Limb (tissue), 2 donors: ENCODE measurements at regions not wholly inside any gene's neighbourhood (a gene's known extent, or its start where the extent isn't known, plus 50 kb on each side); places are given as distances from the start of the nearest gene placed in this dataset.
A peak's percentile ranks its signal among the peaks of the same experiment; 100 is the strongest.
"Not testable (repeated sequence)": the region's sequence is repeated elsewhere in the genome, so short reads cannot be mapped to it uniquely, and the experiment has no call there.

ENCODE experiments used
- DNase-seq, 2 donors: peaks; one replicate each; pipeline ENCODE4 v3.0.0-alpha.2; 2016; ENCODE audit errors: extremely low spot score in 2 of 2

GRCh38 chr6:130711641-130712040, 115.6 kb upstream of the SMLR1 start:
- DNase-seq, result not testable (repeated sequence)

DNA sequence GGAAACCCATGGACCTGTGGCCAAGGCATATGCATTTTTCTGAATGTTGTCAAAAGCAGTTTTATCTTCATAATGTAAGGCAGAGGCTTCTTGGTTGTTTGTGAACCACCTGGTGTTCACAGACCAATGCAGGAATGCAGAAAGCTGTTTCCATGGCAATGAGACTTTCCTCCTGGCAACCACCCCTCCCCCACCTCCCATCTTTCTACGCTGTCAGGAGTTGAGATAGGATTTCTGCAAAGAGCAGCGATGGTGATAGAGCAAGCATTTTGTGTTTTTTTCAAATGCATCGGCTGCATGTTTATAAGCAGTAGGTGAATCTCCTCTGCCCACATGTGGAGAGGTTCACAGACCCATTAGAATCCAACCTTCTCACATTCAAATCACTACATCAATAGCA, 114.1 kb upstream of the SMLR1 start:
- DNase-seq, result peak; percentile 21 to 67

DNA sequence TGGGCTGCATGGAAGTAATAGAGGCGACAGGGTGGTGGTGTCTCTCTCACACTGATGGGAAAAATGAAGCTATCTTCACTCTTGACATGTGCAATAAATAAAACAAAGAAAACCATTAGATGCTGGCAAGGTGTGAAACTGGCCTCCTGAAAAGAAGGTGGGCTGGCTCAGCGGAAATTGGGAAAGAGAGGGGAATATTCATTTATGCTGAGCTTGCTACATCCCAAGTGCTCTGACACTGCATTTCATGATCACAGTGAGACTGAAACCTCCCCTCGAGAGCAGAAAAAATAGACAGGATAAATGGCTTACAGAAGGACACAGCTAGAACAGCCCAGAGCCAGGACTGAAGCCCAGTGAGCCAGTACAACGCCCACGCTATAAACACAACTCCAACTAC, 112.1 kb upstream of the SMLR1 start:
- no peak for DNase-seq

DNA sequence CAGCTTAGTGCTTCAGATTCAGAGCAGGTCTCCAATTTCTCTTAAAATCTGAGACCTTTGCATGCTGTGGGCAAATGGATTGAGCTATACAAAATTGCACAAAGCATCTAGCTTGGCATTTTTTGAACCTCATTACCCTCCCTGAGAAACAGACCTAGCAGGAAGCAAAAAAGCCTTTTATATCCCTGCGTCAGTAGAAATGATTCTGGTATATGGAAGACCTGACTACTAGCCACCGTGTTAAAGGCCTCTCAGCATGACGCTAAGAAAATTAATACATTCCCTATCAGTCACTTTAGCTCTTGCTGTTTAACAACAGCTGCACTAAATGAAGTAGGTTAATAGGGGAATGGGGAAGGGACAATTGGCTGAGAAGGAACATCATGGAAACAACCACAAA, 110.7 kb upstream of the SMLR1 start:
- DNase-seq, result no peak

DNA sequence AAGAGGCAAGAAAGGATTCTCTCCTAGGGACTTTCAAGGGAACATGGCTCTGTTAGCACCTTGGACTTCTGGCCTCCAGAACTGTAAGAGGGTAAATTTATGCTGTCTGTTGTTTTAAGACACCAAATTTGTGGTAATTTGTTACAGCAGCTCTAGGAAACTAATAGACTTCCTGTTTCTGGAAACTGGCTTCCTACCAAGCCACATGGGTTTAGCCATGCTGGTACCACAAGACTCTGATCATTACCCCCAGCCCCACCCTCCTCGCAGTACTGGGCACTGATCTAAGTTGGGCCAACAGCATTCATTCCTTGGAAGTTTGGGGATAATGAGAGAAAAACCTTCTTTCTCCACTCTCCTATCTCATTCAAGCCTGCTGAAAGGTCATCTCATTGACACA, 109.5 kb upstream of the SMLR1 start:
- DNase-seq, result no peak

DNA sequence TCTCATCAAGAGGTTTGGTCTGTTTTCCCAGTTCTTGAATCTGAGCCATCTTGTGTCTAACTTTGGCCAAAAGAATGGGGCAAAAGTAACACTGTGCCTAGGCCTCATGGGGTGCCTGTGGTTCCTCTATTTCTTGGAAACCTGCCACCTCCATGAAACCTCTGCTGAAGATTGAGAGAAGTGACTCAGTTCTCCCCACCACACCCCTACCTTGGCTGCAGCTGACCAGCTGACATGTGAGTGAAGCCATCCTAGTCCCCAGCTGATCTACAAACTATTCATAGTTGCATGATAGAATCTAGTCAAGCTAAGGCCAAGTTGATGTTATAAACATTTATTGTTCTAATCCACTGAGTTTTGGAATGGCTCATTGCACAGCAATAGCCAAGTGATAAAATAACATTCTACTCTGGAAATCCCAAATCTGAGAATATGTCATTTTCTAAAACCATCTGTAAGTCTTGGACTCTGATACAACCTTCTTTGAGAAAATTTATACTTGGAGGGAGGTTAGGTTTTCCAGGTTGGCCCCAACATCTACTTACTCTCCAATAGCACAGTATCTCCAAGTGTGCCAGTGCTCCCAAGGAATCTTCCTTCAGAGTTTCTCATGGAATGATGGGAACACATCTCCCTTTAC, 107.0 kb upstream of the SMLR1 start:
- DNase-seq, result no peak

DNA sequence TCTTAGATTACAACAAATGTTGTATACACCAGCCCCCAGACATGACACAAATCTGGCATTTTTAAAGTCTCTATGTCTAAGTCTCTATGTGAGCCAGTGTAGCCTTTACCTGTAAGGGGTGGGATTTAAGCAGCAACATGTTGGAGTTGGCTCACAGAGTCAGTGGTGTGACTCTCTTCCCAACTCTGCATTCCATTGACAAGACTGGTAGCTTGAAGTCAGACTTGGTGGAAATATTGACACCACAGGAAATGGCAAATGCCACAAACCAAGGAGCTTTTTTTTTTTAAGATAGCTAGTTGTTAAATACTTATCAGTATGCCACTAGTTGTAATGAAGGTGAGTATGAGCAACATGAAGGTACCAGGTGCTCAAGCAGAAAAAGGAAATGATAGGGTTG, 103.1 kb upstream of the SMLR1 start:
- no peak for DNase-seq

DNA sequence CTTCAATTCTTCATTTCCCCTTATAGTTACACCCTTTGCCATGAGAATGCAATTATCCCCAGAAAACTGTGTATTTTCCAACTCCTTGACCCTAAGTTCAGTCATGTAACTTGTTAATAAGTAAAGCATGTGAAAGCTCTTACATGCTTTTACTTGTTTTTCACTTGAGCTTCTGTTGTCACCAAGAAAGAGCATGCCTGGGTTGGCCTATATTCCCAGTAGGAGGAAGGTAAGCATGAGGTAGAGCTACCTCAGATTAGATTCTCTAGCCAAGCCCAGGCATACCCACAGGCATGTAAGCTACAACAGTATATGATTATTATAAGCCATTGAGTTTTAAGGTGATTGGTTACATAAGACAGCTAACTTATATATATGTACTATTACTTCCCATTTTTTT, 101.7 kb upstream of the SMLR1 start:
- no peak for DNase-seq

DNA sequence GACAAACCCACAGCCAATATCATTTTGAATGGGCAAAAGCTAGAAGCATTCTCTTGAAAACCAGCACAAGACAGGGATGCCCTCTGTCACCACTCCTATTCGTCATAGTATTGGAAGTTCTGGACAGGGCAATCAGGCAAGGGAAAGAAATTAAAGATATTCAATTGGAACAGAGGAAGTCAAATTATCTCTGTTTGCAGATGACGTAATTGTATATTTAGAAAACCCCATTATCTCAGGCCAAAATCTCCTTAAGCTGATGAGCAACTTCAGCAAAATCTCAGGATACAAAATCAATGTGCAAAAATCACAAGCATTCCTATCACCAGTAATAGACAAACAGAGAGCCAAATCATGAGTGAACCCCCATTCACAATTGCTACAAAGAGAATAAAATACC, 99.1 kb upstream of the SMLR1 start:
- not testable (repeated sequence) for DNase-seq

- DNase-seq, result no peak
Observed at GRCh38 chr6:130730600-130730999, 96.6 kb upstream of the SMLR1 start.

DNA sequence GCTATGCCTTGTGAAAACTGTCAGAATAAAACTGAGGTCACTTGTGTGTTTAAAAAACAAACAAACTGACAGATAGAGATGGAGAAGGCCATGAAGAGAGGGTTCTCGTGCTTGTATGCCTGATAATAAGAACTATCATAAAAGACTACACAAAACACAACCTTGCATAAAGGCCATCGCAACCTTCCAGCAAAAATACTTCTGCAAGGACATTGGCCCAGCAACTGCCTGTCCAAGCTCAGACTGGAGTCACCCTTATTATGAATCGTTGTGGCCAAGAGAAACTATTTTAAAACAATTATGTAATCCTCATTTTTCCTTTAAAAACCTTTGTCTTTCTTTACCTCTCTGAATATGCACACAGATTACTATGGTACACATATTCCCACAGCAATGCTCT, 93.0 kb upstream of the SMLR1 start:
- no peak for DNase-seq

DNA sequence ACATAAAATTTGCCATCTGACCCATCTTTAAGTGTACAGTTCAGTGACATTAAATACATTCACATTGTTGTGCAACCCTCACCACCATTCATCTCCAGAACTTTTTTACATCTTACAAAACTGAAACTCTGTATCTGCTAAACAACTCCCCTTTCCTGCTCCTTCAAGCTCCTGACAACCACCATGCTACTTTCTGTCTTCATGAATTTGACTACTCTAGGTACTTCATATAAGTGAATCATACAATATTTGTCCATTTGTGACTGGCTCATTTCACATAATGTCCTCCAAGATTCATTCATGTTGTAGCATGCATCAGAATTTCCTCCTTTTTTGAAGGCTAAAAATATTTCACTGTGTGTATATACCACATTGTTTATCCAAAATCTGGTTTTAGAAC, 86.9 kb upstream of the SMLR1 start:
- DNase-seq, result no peak

GRCh38 chr6:130742131-130742681, 85.0 kb upstream of the SMLR1 start:
- no peak for DNase-seq

DNA sequence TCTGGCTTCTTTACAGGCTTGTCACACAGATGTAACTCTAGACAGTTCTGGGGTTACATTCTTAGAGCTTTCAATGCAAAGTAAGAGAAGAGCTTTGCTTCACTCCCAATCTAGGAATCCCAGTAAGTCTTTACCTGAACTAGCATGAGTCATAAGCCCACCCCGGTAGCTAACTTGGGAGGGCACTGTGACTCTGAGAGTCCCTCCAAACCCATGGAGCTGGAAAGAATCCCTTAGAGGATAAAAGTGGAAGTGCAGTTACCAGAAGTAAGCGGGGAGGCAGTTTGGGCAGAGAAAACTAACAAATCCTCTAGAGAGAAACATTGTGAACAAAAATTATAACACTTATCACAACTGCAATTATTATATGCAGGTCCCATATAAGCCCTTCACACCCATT, 84.0 kb upstream of the SMLR1 start:
- no peak for DNase-seq

GRCh38 chr6:130744576-130745366, 82.4 kb upstream of the SMLR1 start:
- DNase-seq, result no peak

- DNase-seq, result no peak
Observed at GRCh38 chr6:130748041-130748440, 79.2 kb upstream of the SMLR1 start.

DNA sequence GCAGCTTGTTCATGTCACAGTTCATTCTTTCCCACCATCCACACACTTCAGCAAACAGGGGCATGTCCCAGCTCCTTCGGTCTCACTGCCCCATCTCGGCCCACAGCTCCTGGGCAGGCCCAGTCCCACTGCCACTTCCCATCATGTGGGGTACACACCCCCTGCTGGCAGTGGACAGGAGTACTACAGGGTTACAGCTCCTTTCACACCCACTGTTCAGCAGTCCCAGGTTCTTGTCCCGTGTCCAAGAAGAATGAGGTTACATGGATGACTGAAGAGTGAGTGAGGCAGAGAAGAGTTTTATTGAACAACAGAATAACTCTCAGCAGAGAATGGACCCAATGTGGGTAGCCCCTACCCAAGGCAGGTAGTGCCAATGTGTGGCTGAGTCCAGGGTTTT, 77.8 kb upstream of the SMLR1 start:
- no peak for DNase-seq

- no peak for DNase-seq
Observed at GRCh38 chr6:130752267-130752666, 74.9 kb upstream of the SMLR1 start.

DNA sequence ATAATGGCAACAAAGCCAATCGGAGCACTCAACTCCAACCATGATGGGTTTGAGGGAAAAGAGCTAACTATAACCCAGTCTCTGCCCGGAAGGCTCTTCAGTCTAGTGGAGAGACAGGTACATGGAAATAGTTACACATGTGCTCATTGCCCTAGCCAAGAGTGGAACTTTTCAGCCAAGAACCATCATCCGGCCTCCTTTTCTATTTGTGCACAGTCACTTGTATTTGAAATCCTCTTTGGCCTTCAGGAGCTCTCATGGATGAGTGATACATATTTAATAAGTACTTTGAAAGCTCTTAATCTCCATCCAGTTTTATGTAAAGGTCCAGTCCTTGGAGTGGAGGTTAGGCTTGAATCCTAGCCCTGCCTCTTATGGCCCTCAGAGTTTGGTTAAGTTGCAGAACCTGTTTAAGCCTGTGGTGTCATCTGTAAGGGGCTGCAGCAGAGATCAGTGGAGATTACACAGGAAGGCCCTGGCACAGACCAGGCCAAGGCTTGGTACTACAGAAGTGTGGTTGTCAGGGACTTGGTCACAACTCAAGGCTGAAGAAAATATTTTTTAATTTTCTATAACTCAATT, 72.3 kb upstream of the SMLR1 start:
- no peak for DNase-seq

DNA sequence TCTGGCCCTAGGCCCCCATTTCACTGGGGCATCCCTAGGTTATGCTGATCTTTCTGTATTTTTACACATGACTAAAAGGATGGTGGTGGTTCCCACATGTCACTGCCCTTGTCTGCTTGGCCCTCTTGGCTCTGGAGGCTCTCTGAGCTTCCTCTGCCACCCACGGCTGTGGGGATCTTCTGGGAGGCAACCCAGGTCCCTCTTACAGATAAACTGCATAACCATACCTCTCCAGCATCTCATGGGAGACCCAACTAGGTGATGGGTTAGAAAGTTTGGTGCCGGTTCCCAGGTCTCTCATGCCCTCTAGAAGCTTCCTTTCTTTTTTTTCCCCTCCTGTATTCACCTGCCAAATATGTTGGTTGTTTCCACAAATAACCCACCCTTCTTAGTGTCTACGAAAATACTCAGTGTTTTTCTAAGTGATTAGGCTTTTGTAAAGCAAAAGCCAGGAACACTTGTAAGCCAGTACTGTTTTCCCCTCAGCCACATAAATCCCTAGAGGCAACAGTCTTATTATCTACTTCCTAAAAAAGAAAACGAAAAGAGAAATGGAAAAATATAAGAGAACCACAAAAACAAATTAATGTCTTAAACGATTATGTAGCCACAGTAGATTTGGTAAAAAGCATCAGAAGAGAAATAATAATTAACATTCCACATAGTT, 71.7 kb upstream of the SMLR1 start:
- DNase-seq, result no peak

DNA sequence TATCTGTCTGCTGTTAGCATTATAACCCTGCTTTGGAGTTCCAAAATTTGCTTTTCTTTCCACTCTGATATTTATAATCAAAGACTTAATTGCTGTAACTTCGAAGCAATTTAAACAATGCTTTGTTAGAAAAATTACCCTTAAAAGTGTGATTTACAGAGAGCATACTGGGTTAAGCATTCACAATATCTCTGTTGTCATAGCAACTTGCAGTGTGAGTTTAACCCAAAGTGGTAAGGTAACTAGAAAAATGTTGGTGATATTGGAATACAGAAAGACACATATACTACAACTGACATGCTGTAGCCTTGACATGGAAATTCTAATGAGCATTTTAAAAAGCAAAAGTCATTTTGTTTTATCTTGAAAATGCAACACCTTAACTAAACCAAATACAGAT, 70.4 kb upstream of the SMLR1 start:
- DNase-seq, result no peak

GRCh38 chr6:130758813-130759212, 68.4 kb upstream of the SMLR1 start:
- DNase-seq, result no peak
